ENCODE measurements at regions not wholly inside any gene's neighbourhood (a gene's known extent, or its start where the extent isn't known, plus 50 kb on each side); places are given as distances from the start of the nearest gene placed in this dataset.

GRCh38 chr12:32047357-32048212 is 59.1 kb upstream of the BICD1 start:
- DNase-seq: no peak

GRCh38 chr12:32048791-32049190 is 57.9 kb upstream of the BICD1 start:
- DNase-seq: no peak

GRCh38 chr12:32049956-32050355 is 56.7 kb upstream of the BICD1 start:
- DNase-seq: no peak

GRCh38 chr12:32051511-32052211 is 55.0 kb upstream of the BICD1 start:
- peak; percentile 28 for DNase-seq

GRCh38 chr12:32052212-32052713 is 54.4 kb upstream of the BICD1 start:
- DNase-seq: no peak

GRCh38 chr12:32053881-32054624 is 52.6 kb upstream of the BICD1 start:
- DNase-seq: no peak

Data from fibroblast of skin of right biceps (primary cell).